ENCODE measurements at regions not wholly inside any gene's neighbourhood (a gene's known extent, or its start where the extent isn't known, plus 50 kb on each side); places are given as distances from the start of the nearest gene placed in this dataset.

DNA sequence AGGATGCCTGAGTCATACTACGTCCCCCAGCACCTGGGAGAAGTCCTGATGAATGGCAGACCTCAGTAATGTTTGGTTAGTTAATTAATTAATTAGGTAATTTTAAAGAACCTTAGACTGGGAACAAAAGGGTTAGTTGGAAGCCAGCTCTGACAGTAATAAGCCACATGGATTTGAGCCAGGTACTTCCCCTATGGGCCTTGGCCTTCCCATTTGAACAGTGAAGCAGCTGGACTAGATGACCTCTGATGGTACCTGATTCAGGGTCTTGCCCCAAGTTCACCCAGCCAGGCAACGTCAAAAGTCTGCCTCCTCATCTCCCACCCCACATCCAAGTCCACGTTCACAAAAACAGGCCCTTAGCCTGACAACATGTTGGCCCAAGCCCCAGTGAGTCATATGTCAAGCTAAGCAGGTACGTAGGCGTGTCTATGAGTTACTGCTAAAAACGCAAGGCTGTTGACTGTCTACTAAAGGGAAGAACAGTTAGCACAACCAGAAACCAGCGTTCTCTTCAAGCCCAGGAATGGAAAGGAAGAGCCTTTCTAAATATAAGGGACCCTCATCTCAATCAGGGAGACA is 303.2 kb downstream of the ACTL7B start:
- peak in 1 of 2 donors; percentile 75 for DNase-seq
- TF ChIP-seq, protein P1, sequence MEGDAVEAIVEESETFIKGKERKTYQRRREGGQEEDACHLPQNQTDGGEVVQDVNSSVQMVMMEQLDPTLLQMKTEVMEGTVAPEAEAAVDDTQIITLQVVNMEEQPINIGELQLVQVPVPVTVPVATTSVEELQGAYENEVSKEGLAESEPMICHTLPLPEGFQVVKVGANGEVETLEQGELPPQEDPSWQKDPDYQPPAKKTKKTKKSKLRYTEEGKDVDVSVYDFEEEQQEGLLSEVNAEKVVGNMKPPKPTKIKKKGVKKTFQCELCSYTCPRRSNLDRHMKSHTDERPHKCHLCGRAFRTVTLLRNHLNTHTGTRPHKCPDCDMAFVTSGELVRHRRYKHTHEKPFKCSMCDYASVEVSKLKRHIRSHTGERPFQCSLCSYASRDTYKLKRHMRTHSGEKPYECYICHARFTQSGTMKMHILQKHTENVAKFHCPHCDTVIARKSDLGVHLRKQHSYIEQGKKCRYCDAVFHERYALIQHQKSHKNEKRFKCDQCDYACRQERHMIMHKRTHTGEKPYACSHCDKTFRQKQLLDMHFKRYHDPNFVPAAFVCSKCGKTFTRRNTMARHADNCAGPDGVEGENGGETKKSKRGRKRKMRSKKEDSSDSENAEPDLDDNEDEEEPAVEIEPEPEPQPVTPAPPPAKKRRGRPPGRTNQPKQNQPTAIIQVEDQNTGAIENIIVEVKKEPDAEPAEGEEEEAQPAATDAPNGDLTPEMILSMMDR (IDR thresholded peaks at IDR 0.05) = no peak
- TF ChIP-seq POLR2AphosphoS5 (IDR thresholded peaks at IDR 0.05) = no peak
- TF ChIP-seq POLR2A (IDR thresholded peaks at IDR 0.05) = no peak
- TF ChIP-seq EP300 (IDR thresholded peaks at IDR 0.05) = no peak
- H3K27ac ChIP-seq = no peak overlapping the region
- peaks cover 0 to 8% (median 0%) of the 10 kb centered on the region in 4 donors for H3K4me1 ChIP-seq
- no peaks in the 10 kb centered on the region for H3K9me3 ChIP-seq
- H3K36me3 ChIP-seq = no peaks in the 10 kb centered on the region
- no peaks in the 10 kb centered on the region for H3K27me3 ChIP-seq
- H3K4me3 ChIP-seq = no peak overlapping the region
- ATAC-seq (ENCODE audit: low FRiP score in 2 of 2) = no peak
- 68 to 73% methylated on average over 6 to 7 of the region's 7 CpGs for WGBS, 2 donors

- H3K4me3 ChIP-seq = no peak overlapping the region
- TF ChIP-seq EP300 (IDR thresholded peaks at IDR 0.05) (no peak), POLR2AphosphoS5 (IDR thresholded peaks at IDR 0.05) (no peak), POLR2A (IDR thresholded peaks at IDR 0.05) (no peak)
- TF ChIP-seq, protein P1 (IDR thresholded peaks at IDR 0.05) = no peak
- DNase-seq = peak in 1 of 2 donors; percentile 27
- no peak overlapping the region for H3K27ac ChIP-seq
- no peaks in the 10 kb centered on the region for H3K36me3 ChIP-seq
- peaks cover 0 to 8% (median 0%) of the 10 kb centered on the region in 4 donors for H3K4me1 ChIP-seq
- no peaks in the 10 kb centered on the region for H3K9me3 ChIP-seq
- 88% methylated on average over 12 of the region's 12 CpGs for WGBS, 2 donors
- H3K27me3 ChIP-seq = no peaks in the 10 kb centered on the region
- ATAC-seq (ENCODE audit: low FRiP score in 2 of 2) = peak in 1 of 2 donors; percentile 65
Measured at GRCh38 chr9:108551030-108551841, 304.6 kb downstream of the ACTL7B start.

GRCh38 chr9:108550106-108550505 is 305.7 kb downstream of the ACTL7B start:
- DNase-seq (no peak), ATAC-seq (ENCODE audit: low FRiP score in 2 of 2) (no peak)
- no peaks in the 10 kb centered on the region for H3K9me3 ChIP-seq
- no peak overlapping the region for H3K27ac ChIP-seq
- H3K4me3 ChIP-seq = no peak overlapping the region
- peaks cover 0 to 8% (median 0%) of the 10 kb centered on the region in 4 donors for H3K4me1 ChIP-seq
- no peaks in the 10 kb centered on the region for H3K36me3 ChIP-seq
- H3K27me3 ChIP-seq = no peaks in the 10 kb centered on the region
- WGBS, 2 donors = 80 to 91% methylated on average over 4 of the region's 4 CpGs
- TF ChIP-seq, protein P1 (IDR thresholded peaks at IDR 0.05) = no peak
- TF ChIP-seq POLR2A (IDR thresholded peaks at IDR 0.05) (no peak), POLR2AphosphoS5 (IDR thresholded peaks at IDR 0.05) (no peak)

DNA sequence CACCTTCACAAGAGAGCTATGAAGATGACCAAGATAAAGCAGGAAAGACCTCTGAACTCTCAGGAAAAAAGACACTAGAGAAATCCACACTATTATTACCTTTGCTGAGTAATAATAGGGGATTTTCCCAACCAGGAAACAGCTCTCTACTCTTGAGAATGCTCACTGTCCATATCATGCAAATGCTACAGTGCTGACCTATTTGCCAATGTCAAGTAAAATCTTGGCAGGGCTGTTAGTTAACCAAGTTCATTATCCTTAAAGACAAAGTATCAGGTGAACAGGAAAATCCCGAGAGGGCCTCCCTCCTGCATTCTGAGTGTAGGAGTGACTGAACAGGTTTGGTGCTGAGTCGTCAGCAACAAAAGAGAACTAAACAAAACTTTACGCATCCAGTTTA is 306.6 kb downstream of the ACTL7B start:
- no peaks in the 10 kb centered on the region for H3K36me3 ChIP-seq
- no peaks in the 10 kb centered on the region for H3K27me3 ChIP-seq
- H3K4me1 ChIP-seq = peaks cover 0 to 8% (median 0%) of the 10 kb centered on the region in 4 donors
- 56 to 60% methylated on average over 3 of the region's 3 CpGs for WGBS, 2 donors
- no peak overlapping the region for H3K4me3 ChIP-seq
- peak in 1 of 2 donors; percentile 23 for ATAC-seq (ENCODE audit: low FRiP score in 2 of 2)
- TF ChIP-seq EP300 (IDR thresholded peaks at IDR 0.05) (no peak), POLR2A (IDR thresholded peaks at IDR 0.05) (no peak), POLR2AphosphoS5 (IDR thresholded peaks at IDR 0.05) (no peak)
- TF ChIP-seq, protein P1 (IDR thresholded peaks at IDR 0.05) = no peak
- H3K27ac ChIP-seq = no peak overlapping the region
- peak in 1 of 2 donors; percentile 71 for DNase-seq
- no peaks in the 10 kb centered on the region for H3K9me3 ChIP-seq
